Left forelimb (tissue), 1 donor: ENCODE measurements at regions not wholly inside any gene's neighbourhood (a gene's known extent, or its start where the extent isn't known, plus 50 kb on each side); places are given as distances from the start of the nearest gene placed in this dataset.
"Not testable (repeated sequence)": the region's sequence is repeated elsewhere in the genome, so short reads cannot be mapped to it uniquely, and the experiment has no call there.

Source experiments
- DNase-seq: peaks from one replicate; pipeline ENCODE4 v3.0.0-alpha.2; 2018; ENCODE audit warnings: low spot score

GRCh38 chr16:86346034-86346433 is 164.3 kb upstream of the FOXF1 start:
- DNase-seq = no peak

- DNase-seq = no peak
Measured at GRCh38 chr16:86347090-86347489, 163.2 kb upstream of the FOXF1 start.

GRCh38 chr16:86347916-86348555 is 162.3 kb upstream of the FOXF1 start:
- no peak for DNase-seq

GRCh38 chr16:86349338-86349900 is 160.9 kb upstream of the FOXF1 start:
- DNase-seq = no peak

GRCh38 chr16:86350289-86350688 is 160.0 kb upstream of the FOXF1 start:
- DNase-seq = no peak

- no peak for DNase-seq
Measured at GRCh38 chr16:86351041-86351784, 159.1 kb upstream of the FOXF1 start.

GRCh38 chr16:86351785-86352139 is 158.6 kb upstream of the FOXF1 start:
- DNase-seq = not testable (repeated sequence)

- no peak for DNase-seq
Measured at GRCh38 chr16:86353148-86353547, 157.2 kb upstream of the FOXF1 start.

- DNase-seq = no peak
Measured at GRCh38 chr16:86353948-86354347, 156.4 kb upstream of the FOXF1 start.

GRCh38 chr16:86354641-86355513 is 155.4 kb upstream of the FOXF1 start:
- no peak for DNase-seq

GRCh38 chr16:86355531-86355930 is 154.8 kb upstream of the FOXF1 start:
- no peak for DNase-seq

- DNase-seq = no peak
Measured at GRCh38 chr16:86355951-86356350, 154.4 kb upstream of the FOXF1 start.

GRCh38 chr16:86356804-86357203 is 153.5 kb upstream of the FOXF1 start:
- DNase-seq = no peak

- no peak for DNase-seq
Measured at GRCh38 chr16:86357303-86357702, 153.0 kb upstream of the FOXF1 start.

- no peak for DNase-seq
Measured at GRCh38 chr16:86357950-86358349, 152.4 kb upstream of the FOXF1 start.

- DNase-seq = no peak
Measured at GRCh38 chr16:86359571-86359970, 150.8 kb upstream of the FOXF1 start.

GRCh38 chr16:86362155-86362849 is 148.0 kb upstream of the FOXF1 start:
- DNase-seq = no peak

GRCh38 chr16:86363057-86363490 is 147.3 kb upstream of the FOXF1 start:
- DNase-seq = no peak

- no peak for DNase-seq
Measured at GRCh38 chr16:86363836-86364618, 146.3 kb upstream of the FOXF1 start.

GRCh38 chr16:86364653-86365380 is 145.5 kb upstream of the FOXF1 start:
- no peak for DNase-seq
